PC-9 (cell line): ENCODE measurements at regions not wholly inside any gene's neighbourhood (a gene's known extent, or its start where the extent isn't known, plus 50 kb on each side); places are given as distances from the start of the nearest gene placed in this dataset.

Experiments used
- CTCF ChIP-seq: fragments of 200-600 bp; sonication (generic); conservative IDR thresholded peaks from 2 replicates; pipeline ENCODE4 v1.6.1; 2017; ENCODE audit warnings: mixed run types, antibody characterized with exemption, mild to moderate bottlenecking, moderate library complexity
- EZH2 ChIP-seq: fragments of 200-600 bp; sonication (generic); IDR thresholded peaks from 2 replicates; pipeline ENCODE4 v1.8.0; 2017; ENCODE audit warnings: antibody characterized with exemption, low read depth

DNA sequence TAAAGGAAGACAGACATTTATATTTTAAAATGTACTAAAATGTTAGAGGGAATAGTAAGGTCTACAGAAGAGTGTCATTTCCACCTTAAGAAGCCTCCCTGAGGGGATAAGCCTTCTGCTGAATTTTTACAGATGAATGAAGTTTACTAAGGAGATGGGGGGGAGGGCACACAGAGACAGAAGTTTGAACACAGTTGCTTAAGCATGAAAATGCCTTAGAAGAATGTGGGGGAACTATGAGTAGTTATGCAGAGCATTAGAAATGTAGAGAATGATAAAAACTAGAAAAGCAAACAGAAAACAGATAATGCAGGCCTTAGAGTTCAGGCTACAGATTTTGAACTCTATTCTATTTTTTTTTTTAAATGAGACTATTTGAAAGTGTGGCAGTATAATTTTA, 232.2 kb upstream of the VLDLR start:
- TF ChIP-seq CTCF (no peak), EZH2 (no peak)
